BJ (cell line): ENCODE measurements at regions not wholly inside any gene's neighbourhood (a gene's known extent, or its start where the extent isn't known, plus 50 kb on each side); places are given as distances from the start of the nearest gene placed in this dataset.

ENCODE experiments used
- CTCF ChIA-PET: fragments of 350-600 bp; formaldehyde crosslinking; extraction: SDS; loops from one replicate; lab custom pipeline; 2021; ENCODE audit warnings: antibody characterized with exemption, inconsistent platforms; lab: Yijun Ruan, JAX
- POLR2A ChIA-PET: fragments of 300-600 bp; sonication (Branson Sonifier 250); formaldehyde crosslinking; extraction: SDS; loops from one replicate; lab custom pipeline; 2021; ENCODE audit warnings: antibody characterized with exemption; lab: Charles Lee
- DNase-seq: peaks from one replicate; pipeline ENCODE4 v3.0.0-alpha.2; 2011; ENCODE audit warnings: low read depth
- H3K27me3 ChIP-seq: 2 replicates; pipeline ENCODE4 v1.6.0; 2011; ENCODE audit warnings: low read length; ENCODE audit not compliant: control insufficient read depth, insufficient read depth
- H3K36me3 ChIP-seq: 2 replicates; pipeline ENCODE4 v1.5.1; 2011; ENCODE audit warnings: low read length; ENCODE audit not compliant: control insufficient read depth, insufficient read depth
- H3K4me3 ChIP-seq: 2 replicates; pipeline ENCODE4 v1.5.1; 2011; ENCODE audit warnings: low read depth, mild to moderate bottlenecking, control low read depth, low read length
- TF ChIP-seq, protein P1 (sequence below): IDR thresholded peaks from 2 replicates; pipeline ENCODE4 v1.5.1; 2011; ENCODE audit warnings: low read depth, mild to moderate bottlenecking, control low read depth, inconsistent platforms, low read length, moderate library complexity; ENCODE audit not compliant: insufficient read depth

- no peak for DNase-seq
- Histone ChIP-seq H3K36me3 (no peaks in the 10 kb centered on the region), H3K4me3 (no peak overlapping the region), H3K27me3 (no peaks in the 10 kb centered on the region)
- CTCF ChIA-PET: no interaction called here
- TF ChIP-seq, protein P1, sequence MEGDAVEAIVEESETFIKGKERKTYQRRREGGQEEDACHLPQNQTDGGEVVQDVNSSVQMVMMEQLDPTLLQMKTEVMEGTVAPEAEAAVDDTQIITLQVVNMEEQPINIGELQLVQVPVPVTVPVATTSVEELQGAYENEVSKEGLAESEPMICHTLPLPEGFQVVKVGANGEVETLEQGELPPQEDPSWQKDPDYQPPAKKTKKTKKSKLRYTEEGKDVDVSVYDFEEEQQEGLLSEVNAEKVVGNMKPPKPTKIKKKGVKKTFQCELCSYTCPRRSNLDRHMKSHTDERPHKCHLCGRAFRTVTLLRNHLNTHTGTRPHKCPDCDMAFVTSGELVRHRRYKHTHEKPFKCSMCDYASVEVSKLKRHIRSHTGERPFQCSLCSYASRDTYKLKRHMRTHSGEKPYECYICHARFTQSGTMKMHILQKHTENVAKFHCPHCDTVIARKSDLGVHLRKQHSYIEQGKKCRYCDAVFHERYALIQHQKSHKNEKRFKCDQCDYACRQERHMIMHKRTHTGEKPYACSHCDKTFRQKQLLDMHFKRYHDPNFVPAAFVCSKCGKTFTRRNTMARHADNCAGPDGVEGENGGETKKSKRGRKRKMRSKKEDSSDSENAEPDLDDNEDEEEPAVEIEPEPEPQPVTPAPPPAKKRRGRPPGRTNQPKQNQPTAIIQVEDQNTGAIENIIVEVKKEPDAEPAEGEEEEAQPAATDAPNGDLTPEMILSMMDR: no peak
- POLR2A ChIA-PET: no interaction called here
Measured at GRCh38 chr9:96048104-96048955, 172.8 kb downstream of the ERCC6L2 start.

GRCh38 chr9:96047741-96048103 is 172.2 kb downstream of the ERCC6L2 start:
- TF ChIP-seq, protein P1: no peak
- no peak for DNase-seq
- no peaks in the 10 kb centered on the region for H3K27me3 ChIP-seq
- H3K4me3 ChIP-seq: no peak overlapping the region
- ChIA-PET CTCF (no interaction called here), POLR2A (no interaction called here)
- H3K36me3 ChIP-seq: no peaks in the 10 kb centered on the region

- ChIA-PET CTCF (no interaction called here), POLR2A (no interaction called here)
- H3K4me3 ChIP-seq: no peak overlapping the region
- H3K27me3 ChIP-seq: no peaks in the 10 kb centered on the region
- H3K36me3 ChIP-seq: no peaks in the 10 kb centered on the region
- TF ChIP-seq, protein P1: no peak
- DNase-seq: no peak
Measured at GRCh38 chr9:96047116-96047639, 171.7 kb downstream of the ERCC6L2 start.

GRCh38 chr9:96045811-96046210 is 170.3 kb downstream of the ERCC6L2 start:
- TF ChIP-seq, protein P1: no peak
- ChIA-PET POLR2A (no interaction called here), CTCF (no interaction called here)

DNA sequence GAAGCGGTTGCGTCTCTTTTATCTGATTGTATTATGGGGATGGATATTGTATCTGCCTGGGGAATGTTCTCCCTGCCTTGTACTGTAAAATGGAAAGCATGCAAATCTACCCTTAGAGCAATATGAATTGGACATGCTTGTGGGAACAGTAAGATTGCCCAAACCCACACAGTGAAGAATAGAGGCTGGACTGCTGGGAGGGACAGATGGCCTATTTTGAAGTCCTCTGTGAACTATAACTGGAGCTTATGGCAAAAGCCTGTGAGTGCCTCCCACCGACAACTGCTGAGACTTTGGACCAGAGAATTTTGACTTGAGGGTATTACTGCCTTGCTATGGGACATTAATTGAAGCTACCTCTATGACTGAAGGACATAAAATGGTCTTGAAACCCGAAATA is 168.9 kb downstream of the ERCC6L2 start:
- POLR2A ChIA-PET: no interaction called here
- no peaks in the 10 kb centered on the region for H3K36me3 ChIP-seq
- CTCF ChIA-PET: no interaction called here

More at GRCh38 chr9:96045811-96046210, 170.3 kb downstream of the ERCC6L2 start:
- no peak for DNase-seq
- Histone ChIP-seq H3K4me3 (no peak overlapping the region), H3K36me3 (no peaks in the 10 kb centered on the region), H3K27me3 (no peaks in the 10 kb centered on the region)

More for the DNA sequence above, 168.9 kb downstream of the ERCC6L2 start:
- TF ChIP-seq, protein P1: no peak
- Histone ChIP-seq H3K27me3 (peaks cover 3% of the 10 kb centered on the region; the same call in 1 of the 2 replicates), H3K4me3 (no peak overlapping the region)
- DNase-seq: no peak
